ENCODE measurements at regions not wholly inside any gene's neighbourhood (a gene's known extent, or its start where the extent isn't known, plus 50 kb on each side); places are given as distances from the start of the nearest gene placed in this dataset.

DNA sequence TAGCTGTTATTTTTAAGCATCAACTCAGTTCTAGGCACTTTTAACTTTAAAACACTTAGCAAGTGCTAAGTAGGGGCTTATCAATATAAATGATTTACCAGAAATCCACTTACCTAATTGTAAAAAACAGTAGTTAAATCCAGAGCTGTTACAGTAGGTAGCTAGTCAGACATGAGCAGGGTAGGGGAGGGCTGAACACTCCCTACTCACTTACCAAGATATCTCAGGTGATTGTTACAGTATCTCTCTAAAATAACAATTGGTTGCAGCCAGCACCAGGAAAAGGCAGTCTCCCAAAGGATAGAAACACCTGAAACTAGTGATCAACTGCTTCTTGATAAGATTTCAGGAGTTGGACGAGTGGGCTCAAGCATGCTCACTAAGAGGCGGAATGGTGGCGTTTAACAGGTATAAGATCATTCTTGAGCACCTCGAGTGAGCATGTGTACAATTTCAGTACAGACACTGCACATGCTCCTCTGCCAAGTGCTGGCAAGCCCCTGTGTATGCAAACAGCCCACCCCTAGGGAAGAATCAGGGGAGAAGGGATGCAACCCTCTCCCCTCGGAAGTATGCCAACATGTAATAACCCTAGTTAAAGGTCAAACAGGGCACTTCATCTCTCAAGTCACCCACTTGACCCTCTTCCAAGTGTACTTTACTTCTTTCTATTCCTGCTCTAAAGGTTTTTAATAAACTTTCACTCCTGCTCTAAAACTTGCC, 1113.6 kb upstream of the SEL1L start:
- TF ChIP-seq, protein P1, sequence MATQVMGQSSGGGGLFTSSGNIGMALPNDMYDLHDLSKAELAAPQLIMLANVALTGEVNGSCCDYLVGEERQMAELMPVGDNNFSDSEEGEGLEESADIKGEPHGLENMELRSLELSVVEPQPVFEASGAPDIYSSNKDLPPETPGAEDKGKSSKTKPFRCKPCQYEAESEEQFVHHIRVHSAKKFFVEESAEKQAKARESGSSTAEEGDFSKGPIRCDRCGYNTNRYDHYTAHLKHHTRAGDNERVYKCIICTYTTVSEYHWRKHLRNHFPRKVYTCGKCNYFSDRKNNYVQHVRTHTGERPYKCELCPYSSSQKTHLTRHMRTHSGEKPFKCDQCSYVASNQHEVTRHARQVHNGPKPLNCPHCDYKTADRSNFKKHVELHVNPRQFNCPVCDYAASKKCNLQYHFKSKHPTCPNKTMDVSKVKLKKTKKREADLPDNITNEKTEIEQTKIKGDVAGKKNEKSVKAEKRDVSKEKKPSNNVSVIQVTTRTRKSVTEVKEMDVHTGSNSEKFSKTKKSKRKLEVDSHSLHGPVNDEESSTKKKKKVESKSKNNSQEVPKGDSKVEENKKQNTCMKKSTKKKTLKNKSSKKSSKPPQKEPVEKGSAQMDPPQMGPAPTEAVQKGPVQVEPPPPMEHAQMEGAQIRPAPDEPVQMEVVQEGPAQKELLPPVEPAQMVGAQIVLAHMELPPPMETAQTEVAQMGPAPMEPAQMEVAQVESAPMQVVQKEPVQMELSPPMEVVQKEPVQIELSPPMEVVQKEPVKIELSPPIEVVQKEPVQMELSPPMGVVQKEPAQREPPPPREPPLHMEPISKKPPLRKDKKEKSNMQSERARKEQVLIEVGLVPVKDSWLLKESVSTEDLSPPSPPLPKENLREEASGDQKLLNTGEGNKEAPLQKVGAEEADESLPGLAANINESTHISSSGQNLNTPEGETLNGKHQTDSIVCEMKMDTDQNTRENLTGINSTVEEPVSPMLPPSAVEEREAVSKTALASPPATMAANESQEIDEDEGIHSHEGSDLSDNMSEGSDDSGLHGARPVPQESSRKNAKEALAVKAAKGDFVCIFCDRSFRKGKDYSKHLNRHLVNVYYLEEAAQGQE (IDR thresholded peaks at IDR 0.05; ENCODE audit: borderline replicate concordance): no peak
- TF ChIP-seq, protein P2, sequence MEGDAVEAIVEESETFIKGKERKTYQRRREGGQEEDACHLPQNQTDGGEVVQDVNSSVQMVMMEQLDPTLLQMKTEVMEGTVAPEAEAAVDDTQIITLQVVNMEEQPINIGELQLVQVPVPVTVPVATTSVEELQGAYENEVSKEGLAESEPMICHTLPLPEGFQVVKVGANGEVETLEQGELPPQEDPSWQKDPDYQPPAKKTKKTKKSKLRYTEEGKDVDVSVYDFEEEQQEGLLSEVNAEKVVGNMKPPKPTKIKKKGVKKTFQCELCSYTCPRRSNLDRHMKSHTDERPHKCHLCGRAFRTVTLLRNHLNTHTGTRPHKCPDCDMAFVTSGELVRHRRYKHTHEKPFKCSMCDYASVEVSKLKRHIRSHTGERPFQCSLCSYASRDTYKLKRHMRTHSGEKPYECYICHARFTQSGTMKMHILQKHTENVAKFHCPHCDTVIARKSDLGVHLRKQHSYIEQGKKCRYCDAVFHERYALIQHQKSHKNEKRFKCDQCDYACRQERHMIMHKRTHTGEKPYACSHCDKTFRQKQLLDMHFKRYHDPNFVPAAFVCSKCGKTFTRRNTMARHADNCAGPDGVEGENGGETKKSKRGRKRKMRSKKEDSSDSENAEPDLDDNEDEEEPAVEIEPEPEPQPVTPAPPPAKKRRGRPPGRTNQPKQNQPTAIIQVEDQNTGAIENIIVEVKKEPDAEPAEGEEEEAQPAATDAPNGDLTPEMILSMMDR (IDR thresholded peaks at IDR 0.05; ENCODE audit: poor library complexity, severe bottlenecking): no peak
